Loucy (cell line): ENCODE measurements at regions not wholly inside any gene's neighbourhood (a gene's known extent, or its start where the extent isn't known, plus 50 kb on each side); places are given as distances from the start of the nearest gene placed in this dataset.

ENCODE experiments used
- CTCF ChIP-seq: fragments of 200-600 bp; sonication (generic); conservative IDR thresholded peaks from 2 replicates; pipeline ENCODE4 v1.5.1; 2014; ENCODE audit warnings: mild to moderate bottlenecking, antibody characterized with exemption, low read length
- EZH2phosphoT487 ChIP-seq: fragments of 200-600 bp; IDR thresholded peaks from 2 replicates; pipeline ENCODE4 v1.6.1; 2018; ENCODE audit warnings: antibody characterized with exemption, mild to moderate bottlenecking, moderate library complexity, borderline replicate concordance

GRCh38 chr13:86841264-86841663, 829.9 kb upstream of the SLITRK5 start:
- TF ChIP-seq CTCF = no peak
- no peak for TF ChIP-seq EZH2phosphoT487
